GM21526 (cell line): ENCODE measurements at regions not wholly inside any gene's neighbourhood (a gene's known extent, or its start where the extent isn't known, plus 50 kb on each side); places are given as distances from the start of the nearest gene placed in this dataset.

Experiments
- ATAC-seq: cut with Tn5 transposase; IDR thresholded peaks from one replicate; pipeline ENCODE4 v1.9.1; 2021; ENCODE audit warnings: moderate library complexity; ENCODE audit not compliant: unreplicated experiment, low FRiP score

DNA sequence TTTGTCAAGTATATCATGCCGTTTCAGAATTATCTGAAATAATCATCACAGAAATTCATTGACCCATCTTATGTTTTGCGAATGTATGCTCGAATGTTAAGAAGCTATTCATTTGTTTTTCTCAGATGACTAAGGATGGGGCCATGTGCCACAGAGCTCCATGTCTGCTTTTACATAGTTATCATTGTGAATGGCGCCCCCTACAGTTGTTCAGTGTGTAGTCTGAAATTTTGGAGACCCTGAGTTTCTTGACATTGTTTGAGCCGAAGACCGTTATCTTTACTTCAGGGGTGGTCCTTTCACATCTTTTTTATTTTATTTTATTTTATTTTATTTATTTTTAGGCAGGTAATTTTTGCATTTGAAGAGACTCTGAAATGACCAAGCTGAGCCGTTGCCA, 972.0 kb upstream of the RBFOX1 start:
- ATAC-seq = no peak

- no peak for ATAC-seq
Observed at GRCh38 chr16:6356911-6357310, 975.7 kb upstream of the RBFOX1 start.

- ATAC-seq = no peak
Observed at GRCh38 chr16:6349725-6350124, 982.9 kb upstream of the RBFOX1 start.

- no peak for ATAC-seq
Observed at GRCh38 chr16:6345090-6345489, 987.6 kb upstream of the RBFOX1 start.

- ATAC-seq = no peak
Observed at GRCh38 chr16:6343157-6343556, 989.5 kb upstream of the RBFOX1 start.

DNA sequence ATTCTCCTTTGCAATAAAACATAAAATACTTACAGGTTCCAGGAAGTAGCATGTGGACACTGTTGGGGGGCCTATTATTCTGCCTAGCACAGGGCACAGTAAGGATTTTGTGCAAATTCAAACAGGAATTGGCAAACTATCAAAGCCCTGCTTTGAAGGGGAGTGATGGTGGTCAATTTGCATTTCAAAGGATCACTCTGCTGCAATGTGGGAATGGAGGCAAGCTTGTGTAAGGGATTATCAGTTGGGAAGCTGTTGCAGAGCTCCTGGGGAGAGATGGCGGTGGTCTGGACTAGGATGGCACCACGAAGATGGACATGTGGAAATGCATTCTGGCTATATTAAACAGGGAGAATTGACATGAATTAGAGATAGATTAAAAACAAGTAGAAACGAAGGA, 990.7 kb upstream of the RBFOX1 start:
- no peak for ATAC-seq

GRCh38 chr16:6335072-6335471, 997.6 kb upstream of the RBFOX1 start:
- ATAC-seq = no peak

DNA sequence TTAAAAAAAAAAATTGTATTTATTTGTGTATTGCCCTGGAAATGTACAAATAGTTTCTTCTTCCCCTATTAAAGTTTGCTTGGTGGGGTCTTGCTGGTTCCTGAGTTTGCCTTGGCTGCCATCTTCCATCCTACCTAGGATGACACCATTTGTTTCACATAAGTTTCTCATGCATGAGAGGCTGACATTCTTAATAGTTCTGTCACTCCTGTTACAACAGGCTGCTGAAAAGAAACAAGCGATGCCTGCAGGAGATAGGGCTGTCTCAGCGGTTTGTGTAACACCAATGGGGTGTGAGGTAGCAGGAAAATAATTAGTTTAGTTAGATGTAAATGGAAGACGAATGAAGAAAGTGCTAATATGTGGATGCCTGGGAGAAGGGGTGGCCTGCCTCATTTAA, 1000.9 kb upstream of the RBFOX1 start:
- ATAC-seq = no peak

- ATAC-seq = no peak
Observed at GRCh38 chr16:6317934-6318333, 1014.7 kb upstream of the RBFOX1 start.

GRCh38 chr16:6309271-6309670, 1023.4 kb upstream of the RBFOX1 start:
- no peak for ATAC-seq

DNA sequence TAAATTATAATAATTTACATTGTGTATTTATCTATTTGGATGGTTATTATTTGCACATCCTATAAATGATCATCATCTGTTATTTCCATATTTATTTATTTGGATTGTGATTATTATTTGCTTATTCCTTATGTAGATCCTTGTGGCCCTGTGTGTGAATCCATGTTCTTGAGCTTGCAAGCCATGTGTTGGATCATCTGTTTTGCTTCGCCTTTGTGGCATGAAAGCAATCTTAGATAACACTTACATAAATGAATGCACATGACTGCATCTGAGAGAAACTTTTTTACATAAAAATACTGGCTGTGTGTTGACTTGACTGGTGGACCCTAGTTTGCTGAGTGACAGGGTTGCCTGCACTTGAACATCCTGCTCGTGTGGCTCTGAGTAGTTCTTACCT, 1024.5 kb upstream of the RBFOX1 start:
- ATAC-seq = no peak

- no peak for ATAC-seq
Observed at GRCh38 chr16:6300523-6300922, 1032.1 kb upstream of the RBFOX1 start.

GRCh38 chr16:6297666-6298410, 1034.8 kb upstream of the RBFOX1 start:
- no peak for ATAC-seq

DNA sequence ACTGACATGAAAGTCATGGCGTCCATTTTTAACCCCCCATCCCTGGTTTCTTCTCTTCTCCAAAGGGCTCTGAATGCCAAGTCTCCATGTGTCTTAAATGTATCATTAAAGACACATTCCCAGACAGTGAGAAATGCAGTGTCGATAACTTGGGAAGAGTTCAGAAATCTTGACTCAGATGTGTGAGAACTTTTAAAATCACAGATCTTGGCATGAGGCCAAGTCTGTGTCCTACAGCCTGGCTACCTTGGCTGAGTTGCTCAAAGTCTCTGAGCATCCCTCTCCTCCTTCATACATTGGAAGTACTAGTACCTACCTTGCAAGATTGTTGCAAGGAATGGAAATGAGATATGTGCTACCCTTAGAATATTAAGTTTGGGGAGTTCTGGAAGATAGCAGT, 1046.5 kb upstream of the RBFOX1 start:
- no peak for ATAC-seq

- no peak for ATAC-seq
Observed at GRCh38 chr16:6284731-6285130, 1047.9 kb upstream of the RBFOX1 start.

DNA sequence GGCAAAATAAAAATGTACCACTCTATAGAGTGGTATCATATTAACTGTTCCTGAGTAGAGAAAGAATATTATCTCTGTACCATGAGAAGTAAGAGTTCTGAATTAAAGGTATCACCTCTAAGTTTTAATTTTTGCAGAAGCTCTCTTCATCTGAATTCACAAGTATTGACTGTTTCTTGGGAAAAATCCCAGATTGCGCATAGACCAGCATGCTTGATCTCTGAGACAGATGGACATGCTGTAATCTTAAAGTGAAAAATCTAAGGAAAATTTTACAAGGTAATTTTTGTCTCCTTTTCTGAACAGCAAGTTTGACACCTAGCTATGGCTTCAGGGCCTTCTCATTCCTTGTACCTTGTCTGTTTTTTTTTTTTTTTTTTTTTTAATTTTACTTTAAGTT, 1050.7 kb upstream of the RBFOX1 start:
- no peak for ATAC-seq

GRCh38 chr16:6281274-6281673, 1051.4 kb upstream of the RBFOX1 start:
- ATAC-seq = no peak

DNA sequence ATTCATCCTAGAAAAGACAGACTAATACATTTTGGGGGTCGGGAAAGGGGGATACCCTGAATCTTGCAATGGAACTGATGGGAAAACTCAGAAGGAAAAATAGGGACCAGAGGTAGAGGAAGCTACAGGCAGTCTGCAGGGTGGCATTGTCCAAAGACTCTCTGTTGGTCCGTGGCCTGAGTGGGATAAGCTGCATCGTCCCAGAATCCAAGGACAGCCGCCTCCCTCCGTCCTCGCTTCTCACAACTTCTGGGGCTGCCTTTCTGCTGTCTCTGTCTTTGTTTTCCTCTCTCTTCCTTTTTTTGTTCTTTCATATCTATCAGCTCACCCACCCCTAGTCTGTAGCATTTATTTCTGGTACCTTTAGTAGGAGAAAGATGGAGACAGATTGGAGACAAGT, 1052.6 kb upstream of the RBFOX1 start:
- no peak for ATAC-seq

- ATAC-seq = no peak
Observed at GRCh38 chr16:6279286-6279685, 1053.4 kb upstream of the RBFOX1 start.

- no peak for ATAC-seq
Observed at GRCh38 chr16:6274351-6274750, 1058.3 kb upstream of the RBFOX1 start.

DNA sequence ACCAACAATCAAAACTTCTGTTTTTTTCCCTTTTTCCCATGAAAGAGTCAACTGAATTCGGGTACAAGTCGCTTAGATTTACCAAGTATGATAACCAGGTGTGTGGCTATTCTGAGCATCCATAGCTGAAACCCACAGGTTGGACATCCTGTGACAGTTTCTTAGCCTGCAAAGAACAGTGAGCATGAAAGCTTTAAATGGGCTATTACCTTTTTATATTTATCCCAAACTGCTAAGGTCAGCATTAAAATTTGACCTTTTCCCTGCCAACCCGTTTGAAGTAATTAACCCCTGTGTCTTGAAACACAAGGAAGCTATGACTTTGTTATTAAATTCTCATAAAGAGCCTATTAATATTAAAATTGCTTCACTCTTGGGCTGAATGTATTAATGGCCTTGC, 1065.0 kb upstream of the RBFOX1 start:
- no peak for ATAC-seq

GRCh38 chr16:6266703-6267102, 1065.9 kb upstream of the RBFOX1 start:
- no peak for ATAC-seq

DNA sequence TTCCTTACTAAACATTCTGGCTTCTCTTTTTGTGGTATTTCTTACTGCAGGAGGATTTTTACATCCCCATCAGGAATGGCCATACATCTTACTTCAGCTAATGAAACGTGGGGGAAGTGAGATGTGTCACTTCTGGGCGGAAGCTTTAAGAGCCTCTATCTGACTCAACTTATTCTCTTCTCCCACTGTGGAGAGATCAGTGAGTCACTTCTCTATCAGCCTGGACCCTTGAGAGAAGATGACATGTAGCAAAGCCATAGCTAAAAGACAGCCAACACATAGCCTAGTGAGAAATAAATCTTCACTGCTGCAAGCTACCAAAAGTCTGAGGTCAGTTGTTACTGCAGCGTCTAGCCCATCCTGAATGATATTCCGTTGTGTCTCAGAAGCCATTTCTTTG, 1066.7 kb upstream of the RBFOX1 start:
- no peak for ATAC-seq
